Dermis microvascular lymphatic vessel endothelial cell (primary cell): ENCODE measurements at regions not wholly inside any gene's neighbourhood (a gene's known extent, or its start where the extent isn't known, plus 50 kb on each side); places are given as distances from the start of the nearest gene placed in this dataset.
A peak's percentile ranks its signal among the peaks of the same experiment; 100 is the strongest.
"Not testable (repeated sequence)": the region's sequence is repeated elsewhere in the genome, so short reads cannot be mapped to it uniquely, and the experiment has no call there.

Source experiments
- DNase-seq, 2 donors: peaks; one replicate each; pipeline versions ENCODE4 v3.0.0 to v3.0.0-alpha.2; 2010; ENCODE audit warnings: low read depth in 2 of 2

DNA sequence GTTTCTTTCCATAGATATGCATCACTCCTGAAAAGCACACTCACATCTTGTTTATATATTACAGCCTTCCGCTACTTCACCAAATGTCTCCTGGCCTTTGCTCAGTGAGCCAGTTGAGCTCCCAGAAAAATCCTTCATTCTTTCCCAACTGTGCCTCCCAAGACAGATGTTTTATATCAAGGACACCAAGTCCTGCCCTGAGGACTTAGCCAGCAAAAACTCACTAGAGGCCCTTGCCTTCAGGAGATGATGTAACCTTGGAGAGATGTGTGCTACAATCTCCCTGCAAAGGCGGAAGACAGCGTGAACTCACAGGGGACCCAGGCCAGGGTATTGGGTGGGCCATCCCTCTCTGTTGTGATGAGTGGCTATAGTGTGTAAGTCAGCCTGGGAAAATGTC, 86.1 kb upstream of the CTAGE1 start:
- DNase-seq: no peak

- no peak for DNase-seq
Measured at GRCh38 chr18:22504251-22505030, 86.7 kb upstream of the CTAGE1 start.

DNA sequence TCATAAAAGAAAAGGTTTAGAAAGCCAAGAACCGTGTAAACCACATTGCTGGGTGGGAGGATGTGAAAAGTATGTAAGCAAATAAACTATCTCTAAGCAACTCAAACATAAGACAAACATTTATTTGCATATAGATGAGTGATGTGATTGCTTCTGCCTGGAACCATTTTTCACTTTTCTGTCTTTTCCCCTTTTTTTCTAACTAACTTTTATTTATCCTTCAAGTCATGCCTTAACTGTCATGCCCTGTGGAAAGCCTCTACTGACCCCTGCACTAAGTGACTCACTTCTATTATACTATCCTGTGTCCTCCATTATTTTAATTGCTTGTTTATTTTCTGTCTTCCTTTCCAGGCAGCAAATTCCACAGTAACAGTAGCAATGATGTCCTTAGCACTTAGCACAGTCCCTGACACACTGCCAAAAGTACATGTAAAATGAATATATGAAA, 87.5 kb upstream of the CTAGE1 start:
- peak in 1 of 2 donors; percentile 47 for DNase-seq

- no peak for DNase-seq
Measured at GRCh38 chr18:22507055-22507454, 89.3 kb upstream of the CTAGE1 start.

- no peak for DNase-seq
Measured at GRCh38 chr18:22509423-22509822, 91.7 kb upstream of the CTAGE1 start.

GRCh38 chr18:22510697-22511096, 93.0 kb upstream of the CTAGE1 start:
- DNase-seq: no peak

GRCh38 chr18:22513721-22514481, 96.2 kb upstream of the CTAGE1 start:
- DNase-seq: no peak

DNA sequence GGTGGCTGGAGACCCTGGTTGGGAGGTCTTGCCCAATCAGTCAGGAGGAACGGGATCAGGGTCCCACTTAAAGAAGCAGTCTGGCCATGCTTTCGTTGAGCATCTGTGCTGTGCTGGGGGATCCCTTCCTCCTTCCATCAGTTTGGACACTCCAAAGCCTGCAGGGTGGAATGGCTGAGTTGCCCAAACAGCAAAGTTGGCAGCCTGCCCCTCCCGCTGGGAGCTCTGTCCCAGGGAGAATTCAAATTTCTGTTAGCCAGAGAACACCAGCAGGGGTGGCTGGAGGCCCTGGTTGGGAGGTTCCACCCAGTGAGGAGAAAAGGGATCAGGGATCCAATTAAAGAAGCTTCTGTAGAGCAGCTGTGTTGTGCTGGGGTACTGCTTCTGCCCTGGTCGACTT, 96.9 kb upstream of the CTAGE1 start:
- DNase-seq: no peak

DNA sequence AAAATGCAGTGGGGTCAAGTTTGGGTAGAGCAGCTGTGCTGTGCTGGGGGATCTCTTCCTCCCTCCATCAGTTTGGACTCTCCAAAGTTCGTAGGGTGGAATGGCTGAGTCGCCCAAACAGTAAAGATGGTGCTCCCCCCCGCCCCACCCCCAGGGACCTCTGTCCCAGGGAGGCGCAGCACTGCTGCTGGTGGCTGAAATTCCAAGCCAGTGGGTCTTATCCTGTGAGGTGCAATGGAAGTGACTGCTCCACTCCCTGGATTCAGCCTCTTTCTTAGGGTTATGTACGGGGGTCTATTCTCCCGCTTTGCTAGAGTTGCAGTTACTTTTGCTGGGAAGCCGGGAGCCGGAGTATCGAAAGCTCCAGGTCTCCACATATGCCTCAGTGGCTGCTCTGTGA, 97.5 kb upstream of the CTAGE1 start:
- DNase-seq: no peak

DNA sequence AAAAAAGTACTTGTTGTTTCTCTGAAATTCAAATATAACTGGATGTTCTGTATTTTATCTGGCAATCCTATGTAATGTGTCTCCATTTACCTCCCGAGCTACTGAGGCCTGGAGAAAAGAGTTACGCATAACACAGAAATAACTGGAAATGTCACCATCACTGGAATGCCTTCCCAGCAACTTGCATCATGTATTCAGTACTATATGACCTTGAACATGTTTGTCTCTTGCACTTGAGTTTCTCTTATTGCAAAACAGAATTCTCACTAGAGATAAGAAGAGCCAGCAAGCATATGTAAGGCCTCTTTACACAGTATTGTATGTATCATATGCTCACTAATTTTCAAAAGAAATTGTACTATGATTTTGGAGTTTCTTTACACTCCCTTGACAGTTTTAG, 99.6 kb upstream of the CTAGE1 start:
- no peak for DNase-seq

- no peak for DNase-seq
Measured at GRCh38 chr18:22521026-22521707, 103.5 kb upstream of the CTAGE1 start.

DNA sequence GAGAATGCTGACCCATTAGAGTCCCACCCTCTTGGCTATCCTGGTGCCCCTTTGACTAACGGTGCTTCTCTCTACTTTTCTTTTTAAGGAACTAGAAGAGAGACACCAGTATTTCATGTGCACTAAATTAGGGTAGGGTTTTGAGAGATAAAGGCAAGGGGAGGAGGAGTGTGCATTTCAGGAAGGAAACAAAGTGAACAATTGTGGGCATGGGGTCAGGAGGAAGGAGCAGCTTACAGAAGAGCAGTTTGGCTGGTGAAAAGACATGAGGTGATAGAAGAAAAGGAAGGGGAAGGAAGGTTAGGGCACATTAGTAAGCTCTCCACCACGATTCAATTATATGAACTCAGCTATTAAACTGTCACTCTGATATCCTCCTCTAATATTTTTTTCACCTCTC, 105.8 kb upstream of the CTAGE1 start:
- no peak for DNase-seq

DNA sequence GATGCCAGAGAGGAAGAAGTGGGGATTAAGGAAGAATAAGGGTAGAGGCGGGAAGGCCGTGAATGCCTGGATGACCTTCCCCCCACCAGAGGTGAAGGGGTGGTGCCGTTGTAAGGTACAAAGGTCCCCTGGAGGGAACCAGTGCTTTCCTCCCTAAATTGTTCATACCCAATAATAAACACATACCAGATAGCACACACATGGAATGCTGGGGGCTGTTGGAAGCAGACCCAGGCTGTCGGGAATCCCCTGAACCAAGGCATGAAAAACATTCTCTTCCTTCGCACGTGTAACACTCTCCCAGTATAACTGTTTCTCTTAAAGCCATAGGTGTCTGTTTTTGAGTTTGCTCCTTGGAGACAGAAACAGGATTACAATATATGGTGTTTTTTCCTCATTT, 107.1 kb upstream of the CTAGE1 start:
- DNase-seq: no peak

DNA sequence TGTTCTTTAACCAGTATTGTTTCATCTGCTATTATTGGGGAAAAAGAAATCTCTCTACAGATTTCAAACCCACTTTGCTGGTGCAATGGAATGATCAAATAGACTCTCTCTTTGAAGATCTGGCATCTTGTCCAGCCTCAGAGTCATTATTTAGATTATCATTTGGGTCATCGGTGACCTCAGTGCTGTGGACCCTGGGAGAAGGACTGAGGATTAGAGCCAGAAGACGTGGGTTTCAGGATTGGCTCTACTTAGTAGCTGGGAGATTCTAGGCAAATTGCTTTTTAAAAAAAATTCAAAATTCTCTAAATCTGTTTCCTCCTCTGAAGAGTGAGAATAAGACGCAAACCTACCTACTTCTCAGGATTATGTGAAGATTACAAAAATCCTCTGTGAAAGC, 107.6 kb upstream of the CTAGE1 start:
- DNase-seq: no peak

DNA sequence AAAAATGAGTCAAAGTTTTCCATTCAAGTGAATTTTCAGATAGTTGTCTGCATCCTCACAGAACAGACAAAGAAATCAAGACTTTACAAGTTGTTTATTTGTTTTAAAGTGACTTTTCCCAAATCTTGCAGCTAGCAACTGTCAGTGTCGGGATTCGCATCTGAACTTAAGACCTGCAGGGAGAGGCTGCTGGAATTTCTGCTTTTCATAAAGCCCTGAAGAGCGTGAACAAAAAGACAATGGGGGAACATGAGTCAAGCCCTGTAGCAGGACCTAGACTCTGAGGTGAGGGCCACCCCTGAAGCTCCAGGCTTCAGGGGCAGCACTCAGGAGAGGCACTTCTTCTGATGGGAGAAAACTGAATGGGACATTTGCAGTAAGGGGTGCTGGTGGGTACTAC, 108.2 kb upstream of the CTAGE1 start:
- DNase-seq: no peak

DNA sequence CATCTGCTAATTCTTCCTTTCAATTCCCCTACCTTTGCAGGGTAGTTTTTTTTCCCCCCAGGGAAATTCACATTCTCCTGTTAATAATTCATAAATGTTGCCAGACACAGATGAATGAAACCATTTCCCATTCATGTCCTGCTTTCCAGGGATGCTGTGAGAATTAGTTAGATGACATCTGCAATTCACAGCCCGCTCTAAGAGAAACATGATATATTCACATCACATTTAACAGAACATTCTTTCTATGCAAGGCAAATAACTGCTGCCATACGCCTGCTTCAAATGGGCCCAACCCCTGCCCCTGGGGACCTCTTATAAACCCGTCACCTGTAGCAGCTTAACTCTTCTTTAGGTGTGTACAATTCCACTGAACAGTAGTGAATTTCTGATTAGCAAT, 110.6 kb upstream of the CTAGE1 start:
- DNase-seq: no peak

DNA sequence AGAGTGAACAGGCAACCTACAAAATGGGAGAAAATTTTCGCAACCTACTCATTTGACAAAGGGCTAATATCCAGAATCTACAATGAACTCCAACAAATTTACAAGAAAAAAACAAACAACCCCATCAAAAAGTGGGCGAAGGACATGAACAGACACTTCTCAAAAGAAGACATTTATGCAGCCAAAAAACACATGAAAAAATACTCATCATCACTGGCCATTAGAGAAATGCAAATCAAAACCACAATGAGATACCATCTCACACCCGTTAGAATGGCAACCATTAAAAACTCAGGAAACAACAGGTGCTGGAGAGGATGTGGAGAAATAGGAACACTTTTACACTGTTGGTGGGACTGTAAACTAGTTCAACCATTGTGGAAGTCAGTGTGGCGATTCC, 117.0 kb upstream of the CTAGE1 start:
- not testable (repeated sequence) for DNase-seq

- DNase-seq: no peak
Measured at GRCh38 chr18:22536558-22536957, 118.8 kb upstream of the CTAGE1 start.

- DNase-seq: no peak
Measured at GRCh38 chr18:22538426-22538825, 120.7 kb upstream of the CTAGE1 start.

- no peak for DNase-seq
Measured at GRCh38 chr18:22539051-22539765, 121.5 kb upstream of the CTAGE1 start.

- DNase-seq: no peak
Measured at GRCh38 chr18:22541232-22541631, 123.5 kb upstream of the CTAGE1 start.

GRCh38 chr18:22542406-22542835, 124.7 kb upstream of the CTAGE1 start:
- no peak for DNase-seq
